ENCODE measurements at regions not wholly inside any gene's neighbourhood (a gene's known extent, or its start where the extent isn't known, plus 50 kb on each side); places are given as distances from the start of the nearest gene placed in this dataset.

DNA sequence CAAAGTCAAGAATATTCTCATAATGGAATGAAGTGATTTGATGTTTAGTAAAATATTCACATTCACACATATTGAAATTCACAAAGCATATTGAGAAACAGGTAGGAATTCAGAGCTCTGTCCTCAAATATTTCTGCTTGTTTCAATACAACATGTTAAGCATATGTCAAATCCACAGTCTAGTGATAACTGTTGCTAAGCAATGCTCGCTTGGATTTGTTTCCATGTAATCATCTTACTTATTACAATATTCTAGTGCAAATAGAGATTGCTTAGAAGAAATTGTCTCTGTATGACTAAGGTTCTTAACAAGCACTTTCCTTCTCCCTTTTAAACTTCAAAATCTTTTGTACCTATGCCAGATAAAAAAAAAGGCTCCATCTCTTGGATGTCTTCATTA is 995.7 kb downstream of the CDH18 start:
- intact Hi-C loops (cut with micrococcal nuclease; ENCODE audit: unreplicated experiment) (no loop called here), in situ Hi-C loops (cut with HindIII; ENCODE audit: extremely low pct_ligation_motif_present, low pct_unique_long_range_greater_than_20kb) (no loop called here)
- Histone ChIP-seq H3K9me3 (ENCODE audit: low read length) (peaks cover 28% of the 10 kb centered on the region), H2AFZ (ENCODE audit: low read length) (no peak overlapping the region), H4K20me1 (ENCODE audit: insufficient read depth, low read length) (no peaks in the 10 kb centered on the region), H3K36me3 (replicated peaks in 1 of 2; ENCODE audit: control insufficient read depth in 1 of 2, insufficient read depth in 2 of 2, low read length in 2 of 2) (no peaks in the 10 kb centered on the region), H3K4me3 (replicated peaks in 1 of 3; ENCODE audit: insufficient read depth in 1 of 3, low read depth in 2 of 3, low read length in 3 of 3) (no peak overlapping the region), H3K4me2 (ENCODE audit: low read depth, low read length) (no peak overlapping the region), H3K27ac (ENCODE audit: extremely low read length, insufficient read depth, low read length) (no peak overlapping the region), H3K9ac (ENCODE audit: insufficient read depth, low read depth, low read length) (no peak overlapping the region), H3K79me2 (ENCODE audit: insufficient read depth, low read length) (no peaks in the 10 kb centered on the region), H3K27me3 (ENCODE audit: control insufficient read depth in 1 of 2, insufficient read depth in 2 of 2, low read length in 2 of 2) (no peaks in the 10 kb centered on the region), H3K4me1 (ENCODE audit: insufficient read depth, low read length) (no peaks in the 10 kb centered on the region)
- ATAC-seq: no peak
- POLR2A ChIA-PET: no interaction called here
- 0% methylated on average over 1 of the region's 1 CpG for WGBS (ENCODE audit: low lambda C conversion rate)
- no TSS peak for BruUV-seq (replicated peaks)
- CTCF ChIA-PET (ENCODE audit: low intra/inter-chr PET ratio, low total read pairs): no interaction called here
- DNase-seq (ENCODE audit: low spot score): no peak
- FAIRE-seq: no peak
- TF ChIP-seq TOPORS (CRISPR knock-in tag; IDR thresholded peaks at IDR 0.05): no peak
- no peak for TF ChIP-seq ZZZ3 (CRISPR knock-in tag; IDR thresholded peaks at IDR 0.05; ENCODE audit: borderline replicate concordance)
- TF ChIP-seq, protein P1, sequence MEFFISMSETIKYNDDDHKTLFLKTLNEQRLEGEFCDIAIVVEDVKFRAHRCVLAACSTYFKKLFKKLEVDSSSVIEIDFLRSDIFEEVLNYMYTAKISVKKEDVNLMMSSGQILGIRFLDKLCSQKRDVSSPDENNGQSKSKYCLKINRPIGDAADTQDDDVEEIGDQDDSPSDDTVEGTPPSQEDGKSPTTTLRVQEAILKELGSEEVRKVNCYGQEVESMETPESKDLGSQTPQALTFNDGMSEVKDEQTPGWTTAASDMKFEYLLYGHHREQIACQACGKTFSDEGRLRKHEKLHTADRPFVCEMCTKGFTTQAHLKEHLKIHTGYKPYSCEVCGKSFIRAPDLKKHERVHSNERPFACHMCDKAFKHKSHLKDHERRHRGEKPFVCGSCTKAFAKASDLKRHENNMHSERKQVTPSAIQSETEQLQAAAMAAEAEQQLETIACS (CRISPR knock-in tag; IDR thresholded peaks at IDR 0.05): no peak
- no peak for TF ChIP-seq ZNF274 (CRISPR knock-in tag; IDR thresholded peaks at IDR 0.05)
- TF ChIP-seq, protein P2, sequence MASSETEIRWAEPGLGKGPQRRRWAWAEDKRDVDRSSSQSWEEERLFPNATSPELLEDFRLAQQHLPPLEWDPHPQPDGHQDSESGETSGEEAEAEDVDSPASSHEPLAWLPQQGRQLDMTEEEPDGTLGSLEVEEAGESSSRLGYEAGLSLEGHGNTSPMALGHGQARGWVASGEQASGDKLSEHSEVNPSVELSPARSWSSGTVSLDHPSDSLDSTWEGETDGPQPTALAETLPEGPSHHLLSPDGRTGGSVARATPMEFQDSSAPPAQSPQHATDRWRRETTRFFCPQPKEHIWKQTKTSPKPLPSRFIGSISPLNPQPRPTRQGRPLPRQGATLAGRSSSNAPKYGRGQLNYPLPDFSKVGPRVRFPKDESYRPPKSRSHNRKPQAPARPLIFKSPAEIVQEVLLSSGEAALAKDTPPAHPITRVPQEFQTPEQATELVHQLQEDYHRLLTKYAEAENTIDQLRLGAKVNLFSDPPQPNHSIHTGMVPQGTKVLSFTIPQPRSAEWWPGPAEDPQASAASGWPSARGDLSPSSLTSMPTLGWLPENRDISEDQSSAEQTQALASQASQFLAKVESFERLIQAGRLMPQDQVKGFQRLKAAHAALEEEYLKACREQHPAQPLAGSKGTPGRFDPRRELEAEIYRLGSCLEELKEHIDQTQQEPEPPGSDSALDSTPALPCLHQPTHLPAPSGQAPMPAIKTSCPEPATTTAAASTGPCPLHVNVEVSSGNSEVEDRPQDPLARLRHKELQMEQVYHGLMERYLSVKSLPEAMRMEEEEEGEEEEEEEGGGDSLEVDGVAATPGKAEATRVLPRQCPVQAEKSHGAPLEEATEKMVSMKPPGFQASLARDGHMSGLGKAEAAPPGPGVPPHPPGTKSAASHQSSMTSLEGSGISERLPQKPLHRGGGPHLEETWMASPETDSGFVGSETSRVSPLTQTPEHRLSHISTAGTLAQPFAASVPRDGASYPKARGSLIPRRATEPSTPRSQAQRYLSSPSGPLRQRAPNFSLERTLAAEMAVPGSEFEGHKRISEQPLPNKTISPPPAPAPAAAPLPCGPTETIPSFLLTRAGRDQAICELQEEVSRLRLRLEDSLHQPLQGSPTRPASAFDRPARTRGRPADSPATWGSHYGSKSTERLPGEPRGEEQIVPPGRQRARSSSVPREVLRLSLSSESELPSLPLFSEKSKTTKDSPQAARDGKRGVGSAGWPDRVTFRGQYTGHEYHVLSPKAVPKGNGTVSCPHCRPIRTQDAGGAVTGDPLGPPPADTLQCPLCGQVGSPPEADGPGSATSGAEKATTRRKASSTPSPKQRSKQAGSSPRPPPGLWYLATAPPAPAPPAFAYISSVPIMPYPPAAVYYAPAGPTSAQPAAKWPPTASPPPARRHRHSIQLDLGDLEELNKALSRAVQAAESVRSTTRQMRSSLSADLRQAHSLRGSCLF (CRISPR knock-in tag; IDR thresholded peaks at IDR 0.05; ENCODE audit: borderline replicate concordance): no peak
- TF ChIP-seq, protein P3, sequence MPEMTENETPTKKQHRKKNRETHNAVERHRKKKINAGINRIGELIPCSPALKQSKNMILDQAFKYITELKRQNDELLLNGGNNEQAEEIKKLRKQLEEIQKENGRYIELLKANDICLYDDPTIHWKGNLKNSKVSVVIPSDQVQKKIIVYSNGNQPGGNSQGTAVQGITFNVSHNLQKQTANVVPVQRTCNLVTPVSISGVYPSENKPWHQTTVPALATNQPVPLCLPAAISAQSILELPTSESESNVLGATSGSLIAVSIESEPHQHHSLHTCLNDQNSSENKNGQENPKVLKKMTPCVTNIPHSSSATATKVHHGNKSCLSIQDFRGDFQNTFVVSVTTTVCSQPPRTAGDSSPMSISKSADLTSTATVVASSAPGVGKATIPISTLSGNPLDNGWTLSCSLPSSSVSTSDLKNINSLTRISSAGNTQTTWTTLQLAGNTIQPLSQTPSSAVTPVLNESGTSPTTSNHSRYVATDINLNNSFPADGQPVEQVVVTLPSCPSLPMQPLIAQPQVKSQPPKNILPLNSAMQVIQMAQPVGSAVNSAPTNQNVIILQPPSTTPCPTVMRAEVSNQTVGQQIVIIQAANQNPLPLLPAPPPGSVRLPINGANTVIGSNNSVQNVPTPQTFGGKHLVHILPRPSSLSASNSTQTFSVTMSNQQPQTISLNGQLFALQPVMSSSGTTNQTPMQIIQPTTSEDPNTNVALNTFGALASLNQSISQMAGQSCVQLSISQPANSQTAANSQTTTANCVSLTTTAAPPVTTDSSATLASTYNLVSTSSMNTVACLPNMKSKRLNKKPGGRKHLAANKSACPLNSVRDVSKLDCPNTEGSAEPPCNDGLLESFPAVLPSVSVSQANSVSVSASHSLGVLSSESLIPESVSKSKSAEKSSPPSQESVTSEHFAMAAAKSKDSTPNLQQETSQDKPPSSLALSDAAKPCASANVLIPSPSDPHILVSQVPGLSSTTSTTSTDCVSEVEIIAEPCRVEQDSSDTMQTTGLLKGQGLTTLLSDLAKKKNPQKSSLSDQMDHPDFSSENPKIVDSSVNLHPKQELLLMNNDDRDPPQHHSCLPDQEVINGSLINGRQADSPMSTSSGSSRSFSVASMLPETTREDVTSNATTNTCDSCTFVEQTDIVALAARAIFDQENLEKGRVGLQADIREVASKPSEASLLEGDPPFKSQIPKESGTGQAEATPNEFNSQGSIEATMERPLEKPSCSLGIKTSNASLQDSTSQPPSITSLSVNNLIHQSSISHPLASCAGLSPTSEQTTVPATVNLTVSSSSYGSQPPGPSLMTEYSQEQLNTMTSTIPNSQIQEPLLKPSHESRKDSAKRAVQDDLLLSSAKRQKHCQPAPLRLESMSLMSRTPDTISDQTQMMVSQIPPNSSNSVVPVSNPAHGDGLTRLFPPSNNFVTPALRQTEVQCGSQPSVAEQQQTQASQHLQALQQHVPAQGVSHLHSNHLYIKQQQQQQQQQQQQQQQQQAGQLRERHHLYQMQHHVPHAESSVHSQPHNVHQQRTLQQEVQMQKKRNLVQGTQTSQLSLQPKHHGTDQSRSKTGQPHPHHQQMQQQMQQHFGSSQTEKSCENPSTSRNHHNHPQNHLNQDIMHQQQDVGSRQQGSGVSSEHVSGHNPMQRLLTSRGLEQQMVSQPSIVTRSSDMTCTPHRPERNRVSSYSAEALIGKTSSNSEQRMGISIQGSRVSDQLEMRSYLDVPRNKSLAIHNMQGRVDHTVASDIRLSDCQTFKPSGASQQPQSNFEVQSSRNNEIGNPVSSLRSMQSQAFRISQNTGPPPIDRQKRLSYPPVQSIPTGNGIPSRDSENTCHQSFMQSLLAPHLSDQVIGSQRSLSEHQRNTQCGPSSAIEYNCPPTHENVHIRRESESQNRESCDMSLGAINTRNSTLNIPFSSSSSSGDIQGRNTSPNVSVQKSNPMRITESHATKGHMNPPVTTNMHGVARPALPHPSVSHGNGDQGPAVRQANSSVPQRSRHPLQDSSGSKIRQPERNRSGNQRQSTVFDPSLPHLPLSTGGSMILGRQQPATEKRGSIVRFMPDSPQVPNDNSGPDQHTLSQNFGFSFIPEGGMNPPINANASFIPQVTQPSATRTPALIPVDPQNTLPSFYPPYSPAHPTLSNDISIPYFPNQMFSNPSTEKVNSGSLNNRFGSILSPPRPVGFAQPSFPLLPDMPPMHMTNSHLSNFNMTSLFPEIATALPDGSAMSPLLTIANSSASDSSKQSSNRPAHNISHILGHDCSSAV (CRISPR knock-in tag; IDR thresholded peaks at IDR 0.05; ENCODE audit: borderline replicate concordance): no peak
- TF ChIP-seq ZNF224 (CRISPR knock-in tag; IDR thresholded peaks at IDR 0.05): no peak
- TF ChIP-seq HOXA9 (CRISPR knock-in tag; IDR thresholded peaks at IDR 0.05; ENCODE audit: borderline replicate concordance): no peak
- no peak for TF ChIP-seq FOSL2 (CRISPR knock-in tag; IDR thresholded peaks at IDR 0.05)

Data from HepG2 (cell line).